Stomach (tissue), 4 donors: ENCODE measurements at regions not wholly inside any gene's neighbourhood (a gene's known extent, or its start where the extent isn't known, plus 50 kb on each side); places are given as distances from the start of the nearest gene placed in this dataset.
"Not testable (repeated sequence)": the region's sequence is repeated elsewhere in the genome, so short reads cannot be mapped to it uniquely, and the experiment has no call there.

Experiments
- POLR2A ChIP-seq, 4 donors: fragments of 450-650 bp; IDR thresholded peaks; one replicate each; pipeline ENCODE4 v1.6.1; 2016; ENCODE audit warnings: antibody characterized with exemption in 4 of 4, control low read depth in 2 of 4, mild to moderate bottlenecking in 1 of 4, moderate library complexity in 1 of 4
- TF ChIP-seq, protein P1 (sequence below), 7 experiments: fragments of 450-650 bp in 4 of 7; fragments of 200-600 bp in 3 of 7; sonication (generic) in 3 of 7; IDR thresholded peaks; one replicate each; pipeline ENCODE4 v1.5.1; 2016 to 2019; ENCODE audit warnings: antibody characterized with exemption in 7 of 7, control low read depth in 2 of 7, mild to moderate bottlenecking in 1 of 7

DNA sequence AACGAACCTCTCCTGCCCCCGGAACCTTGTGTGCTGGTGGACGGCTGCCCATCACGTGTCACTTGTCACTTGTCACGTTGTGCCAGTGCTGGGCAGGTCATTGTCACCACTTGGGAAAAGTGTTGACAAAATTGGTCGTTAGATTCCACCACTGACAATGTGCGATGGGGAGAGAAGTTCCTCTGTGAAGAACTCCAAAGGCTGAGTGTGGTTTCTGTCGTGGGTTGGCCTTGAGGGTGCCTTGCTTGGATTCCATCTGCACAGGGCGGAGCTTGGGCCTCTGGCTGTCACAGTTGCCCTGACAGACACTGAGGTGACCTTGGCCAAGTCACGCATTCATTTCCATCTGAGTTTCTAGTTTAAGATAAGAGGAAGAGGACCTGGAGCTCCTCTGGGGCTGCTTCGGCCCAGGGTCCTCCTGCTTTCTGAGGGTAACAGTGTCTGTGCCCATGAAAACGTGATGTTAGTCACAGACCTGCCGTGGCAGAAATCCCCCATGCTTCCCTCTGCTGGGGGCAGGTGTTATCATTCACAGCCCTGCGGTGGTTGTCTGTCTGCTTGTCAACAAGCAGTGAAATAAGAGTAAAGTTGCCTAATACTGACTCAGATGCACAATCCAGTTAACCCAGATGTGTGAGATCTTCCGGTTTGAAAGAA, 133.6 kb downstream of the LAT start:
- TF ChIP-seq, protein P1, sequence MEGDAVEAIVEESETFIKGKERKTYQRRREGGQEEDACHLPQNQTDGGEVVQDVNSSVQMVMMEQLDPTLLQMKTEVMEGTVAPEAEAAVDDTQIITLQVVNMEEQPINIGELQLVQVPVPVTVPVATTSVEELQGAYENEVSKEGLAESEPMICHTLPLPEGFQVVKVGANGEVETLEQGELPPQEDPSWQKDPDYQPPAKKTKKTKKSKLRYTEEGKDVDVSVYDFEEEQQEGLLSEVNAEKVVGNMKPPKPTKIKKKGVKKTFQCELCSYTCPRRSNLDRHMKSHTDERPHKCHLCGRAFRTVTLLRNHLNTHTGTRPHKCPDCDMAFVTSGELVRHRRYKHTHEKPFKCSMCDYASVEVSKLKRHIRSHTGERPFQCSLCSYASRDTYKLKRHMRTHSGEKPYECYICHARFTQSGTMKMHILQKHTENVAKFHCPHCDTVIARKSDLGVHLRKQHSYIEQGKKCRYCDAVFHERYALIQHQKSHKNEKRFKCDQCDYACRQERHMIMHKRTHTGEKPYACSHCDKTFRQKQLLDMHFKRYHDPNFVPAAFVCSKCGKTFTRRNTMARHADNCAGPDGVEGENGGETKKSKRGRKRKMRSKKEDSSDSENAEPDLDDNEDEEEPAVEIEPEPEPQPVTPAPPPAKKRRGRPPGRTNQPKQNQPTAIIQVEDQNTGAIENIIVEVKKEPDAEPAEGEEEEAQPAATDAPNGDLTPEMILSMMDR (IDR thresholded peaks at IDR 0.05): not testable (repeated sequence)
- not testable (repeated sequence) for TF ChIP-seq POLR2A (IDR thresholded peaks at IDR 0.05)
